Caco-2 (cell line): ENCODE measurements at regions not wholly inside any gene's neighbourhood (a gene's known extent, or its start where the extent isn't known, plus 50 kb on each side); places are given as distances from the start of the nearest gene placed in this dataset.

Experiments used
- BruUV-seq: library from RNA; stranded (reverse); fragments of 400-500 nt; replicated peaks from 2 replicates; lab custom pipeline; 2021; lab: Mats Ljungman, UMichigan
- CTCF ChIA-PET: fragments of 300-600 bp; sonication (Branson Sonifier 250); formaldehyde crosslinking; loops from one replicate; lab custom pipeline; 2022; ENCODE audit warnings: antibody characterized with exemption; lab: Charles Lee
- POLR2A ChIA-PET: fragments of 300-600 bp; sonication (Branson Sonifier 250); formaldehyde crosslinking; loops from one replicate; lab custom pipeline; 2022; ENCODE audit warnings: antibody characterized with exemption; lab: Charles Lee
- DNase-seq, 2 experiments: peaks; one replicate each; pipeline versions ENCODE4 v3.0.0 to v3.0.0-alpha.2; 2020 to 2022
- H3K27me3 ChIP-seq: replicated peaks from 2 replicates; pipeline ENCODE4 v1.6.0; 2011; ENCODE audit warnings: low read length; ENCODE audit not compliant: control insufficient read depth, insufficient read depth
- H3K36me3 ChIP-seq: 2 replicates; pipeline ENCODE4 v1.5.1; 2011; ENCODE audit warnings: low read length; ENCODE audit not compliant: control insufficient read depth, insufficient read depth
- H3K4me1 ChIP-seq: fragments of 250-450 bp; sonication (Bioruptor Pico); 2 replicates; pipeline ENCODE4 v1.5.1; 2020; ENCODE audit warnings: mild to moderate bottlenecking
- H3K4me3 ChIP-seq: 2 replicates; pipeline ENCODE4 v1.5.1; 2011; ENCODE audit warnings: low read depth, mild to moderate bottlenecking, control low read depth, low read length
- H3K9me3 ChIP-seq: fragments of 250-450 bp; sonication (Bioruptor Pico); 2 replicates; pipeline ENCODE4 v1.5.1; 2020; ENCODE audit warnings: mild to moderate bottlenecking, moderate library complexity
- H3K27ac Mint-ChIP-seq: one replicate; pipeline ENCODE4 v1.8.0; 2022; ENCODE audit warnings: mixed read lengths; ENCODE audit not compliant: unreplicated experiment
- H3K27me3 Mint-ChIP-seq: one replicate; pipeline ENCODE4 v1.8.0; 2022; ENCODE audit warnings: mixed read lengths; ENCODE audit not compliant: insufficient read depth, unreplicated experiment
- H3K36me3 Mint-ChIP-seq: one replicate; pipeline ENCODE4 v1.8.0; 2022; ENCODE audit warnings: mild to moderate bottlenecking, mixed read lengths; ENCODE audit not compliant: insufficient read depth, unreplicated experiment
- H3K4me1 Mint-ChIP-seq: one replicate; pipeline ENCODE4 v1.8.0; 2022; ENCODE audit warnings: low read depth, mixed read lengths; ENCODE audit not compliant: unreplicated experiment
- H3K4me3 Mint-ChIP-seq: one replicate; pipeline ENCODE4 v1.8.0; 2022; ENCODE audit warnings: mild to moderate bottlenecking, moderate library complexity, mixed read lengths; ENCODE audit not compliant: unreplicated experiment
- H3K9me3 Mint-ChIP-seq: one replicate; pipeline ENCODE4 v1.8.0; 2022; ENCODE audit warnings: mixed read lengths; ENCODE audit not compliant: unreplicated experiment
- CTCF ChIP-seq, 2 experiments: fragments of 200-600 bp in 1 of 2; IDR thresholded peaks; 1 replicate in 1 of 2; 2 replicates in 1 of 2; pipeline versions ENCODE4 v1.5.1 to v1.8.0; 2011 to 2022; ENCODE audit warnings: antibody characterized with exemption in 1 of 2, control low read depth in 1 of 2, inconsistent platforms in 1 of 2, low read depth in 1 of 2, low read length in 1 of 2, mild to moderate bottlenecking in 1 of 2, moderate library complexity in 1 of 2; ENCODE audit not compliant: insufficient read depth in 1 of 2, severe bottlenecking in 1 of 2, unreplicated experiment in 1 of 2
- intact Hi-C: fragments of 100-400 bp; cut with micrococcal nuclease; formaldehyde crosslinking; loops from one replicate; pipeline ENCODE4 v1.10.0; 2022; ENCODE audit not compliant: unreplicated experiment

DNA sequence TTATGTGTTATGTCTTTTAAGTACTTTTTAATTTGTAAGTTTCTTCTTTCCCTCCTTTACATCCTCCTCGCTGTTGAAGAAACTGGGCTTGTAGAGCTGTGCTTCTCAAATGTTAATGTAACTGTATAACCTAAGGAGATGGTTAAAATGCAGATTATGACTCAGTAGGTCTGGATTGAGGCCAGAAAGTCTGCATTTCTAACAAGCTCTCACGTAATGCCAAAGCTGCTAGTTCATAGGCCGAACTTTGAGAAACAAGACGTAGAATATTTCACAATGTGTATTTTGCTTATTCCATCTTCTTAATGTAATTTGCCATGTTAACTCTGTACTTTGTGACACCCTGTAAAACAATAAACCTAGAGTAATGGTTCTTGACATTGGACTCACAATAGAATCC lies 193.3 kb upstream of the SYT1 start:
- CTCF ChIA-PET = no interaction called here
- Mint-ChIP-seq H3K27me3 (peaks cover 3% of the 10 kb centered on the region), H3K9me3 (no peaks in the 10 kb centered on the region), H3K4me1 (no peaks in the 10 kb centered on the region), H3K4me3 (no peak overlapping the region), H3K36me3 (no peaks in the 10 kb centered on the region), H3K27ac (no peak overlapping the region)
- Histone ChIP-seq H3K36me3 (no peaks in the 10 kb centered on the region), H3K4me1 (no peaks in the 10 kb centered on the region), H3K4me3 (no peak overlapping the region), H3K9me3 (no peaks in the 10 kb centered on the region), H3K27me3 (no peaks in the 10 kb centered on the region)
- no peak for DNase-seq
- intact Hi-C loops = no loop called here
- POLR2A ChIA-PET = no interaction called here
- TF ChIP-seq CTCF (IDR thresholded peaks at IDR 0.05; ENCODE audit: insufficient read depth in 1 of 2, low read depth in 1 of 2, low read length in 1 of 2, severe bottlenecking in 1 of 2, unreplicated experiment in 1 of 2) = no peak
- no TSS peak for BruUV-seq

DNA sequence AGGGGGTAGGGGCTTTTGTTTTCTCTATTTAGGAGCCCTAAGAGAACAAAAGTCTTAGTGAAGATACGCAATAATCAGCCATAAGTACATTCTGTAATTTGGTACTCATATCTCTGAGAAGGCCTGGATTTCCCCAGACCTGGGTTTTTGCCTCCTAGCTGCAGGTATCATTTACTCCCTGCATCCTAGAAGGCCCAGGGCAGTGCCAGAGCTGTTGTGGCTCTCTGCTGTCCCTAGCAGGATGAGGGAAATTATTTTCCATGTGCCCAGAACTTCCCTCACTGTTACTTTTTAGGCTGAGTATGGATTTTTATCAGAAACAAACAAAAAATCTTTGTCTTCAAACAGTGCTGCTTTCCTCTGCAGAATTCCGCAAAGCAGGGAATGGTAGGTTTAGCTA lies 192.5 kb upstream of the SYT1 start:
- no peaks in the 10 kb centered on the region for H3K36me3 Mint-ChIP-seq
- TF ChIP-seq CTCF (IDR thresholded peaks at IDR 0.05; ENCODE audit: insufficient read depth in 1 of 2, low read depth in 1 of 2, low read length in 1 of 2, severe bottlenecking in 1 of 2, unreplicated experiment in 1 of 2) = no peak
- no peak for DNase-seq
- H3K9me3 Mint-ChIP-seq = no peaks in the 10 kb centered on the region
- ChIA-PET POLR2A (no interaction called here), CTCF (no interaction called here)
- no peaks in the 10 kb centered on the region for H3K9me3 ChIP-seq
- H3K27ac Mint-ChIP-seq = no peak overlapping the region
- no peaks in the 10 kb centered on the region for H3K4me1 Mint-ChIP-seq
- intact Hi-C loops = no loop called here
- H3K27me3 ChIP-seq = no peaks in the 10 kb centered on the region
- H3K4me3 Mint-ChIP-seq = no peak overlapping the region
- no peaks in the 10 kb centered on the region for H3K36me3 ChIP-seq
- H3K4me1 ChIP-seq = no peaks in the 10 kb centered on the region
- H3K27me3 Mint-ChIP-seq = peaks cover 3% of the 10 kb centered on the region
- H3K4me3 ChIP-seq = no peak overlapping the region
- no TSS peak for BruUV-seq

DNA sequence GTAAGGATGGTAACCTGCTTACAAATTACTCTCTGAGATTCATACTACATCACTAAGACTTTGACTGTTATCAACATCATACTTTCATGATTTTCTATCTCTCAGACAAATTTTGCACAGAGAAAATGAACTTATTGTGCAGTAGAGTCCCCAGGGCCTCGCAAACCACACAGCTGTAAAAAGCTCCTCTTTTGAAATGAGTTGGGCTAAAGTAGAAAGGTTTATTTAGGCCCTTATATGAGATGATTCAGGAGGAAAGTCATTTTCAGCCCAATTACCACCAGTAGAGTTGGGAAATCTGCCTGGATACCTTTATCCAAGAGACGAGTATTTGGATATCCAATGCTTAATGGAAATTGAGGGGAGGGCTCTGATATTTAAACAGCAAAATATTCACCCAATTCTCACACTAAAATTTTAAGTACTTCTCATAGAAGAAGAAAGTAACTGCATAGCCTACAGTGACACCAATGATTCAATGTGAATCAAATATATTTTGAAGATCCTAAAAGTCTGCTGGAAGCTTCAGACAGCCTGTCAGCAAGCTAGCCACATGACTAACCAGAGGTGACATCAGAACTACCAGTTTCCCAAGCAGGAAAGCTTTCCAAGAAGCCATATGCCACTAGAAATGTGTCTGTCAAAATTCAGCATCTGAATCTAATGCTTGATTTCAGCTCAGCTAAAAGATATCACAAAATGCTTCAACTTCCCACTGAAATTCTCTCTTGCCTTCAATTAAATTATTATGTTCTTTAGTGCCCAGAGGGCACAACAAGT lies 190.1 kb upstream of the SYT1 start:
- Histone ChIP-seq H3K4me1 (no peaks in the 10 kb centered on the region), H3K4me3 (no peak overlapping the region), H3K9me3 (no peaks in the 10 kb centered on the region), H3K27me3 (no peaks in the 10 kb centered on the region), H3K36me3 (no peaks in the 10 kb centered on the region)
- H3K4me3 Mint-ChIP-seq = no peak overlapping the region
- BruUV-seq = no TSS peak
- no peak for TF ChIP-seq CTCF (IDR thresholded peaks at IDR 0.05; ENCODE audit: insufficient read depth in 1 of 2, low read depth in 1 of 2, low read length in 1 of 2, severe bottlenecking in 1 of 2, unreplicated experiment in 1 of 2)
- ChIA-PET CTCF (no interaction called here), POLR2A (no interaction called here)
- intact Hi-C loops = no loop called here
- no peak for DNase-seq
- no peaks in the 10 kb centered on the region for H3K4me1 Mint-ChIP-seq
- H3K27ac Mint-ChIP-seq = no peak overlapping the region
- peaks cover 3% of the 10 kb centered on the region for H3K27me3 Mint-ChIP-seq
- H3K9me3 Mint-ChIP-seq = no peaks in the 10 kb centered on the region
- H3K36me3 Mint-ChIP-seq = no peaks in the 10 kb centered on the region
